NOMO-1 (cell line): ENCODE measurements at regions not wholly inside any gene's neighbourhood (a gene's known extent, or its start where the extent isn't known, plus 50 kb on each side); places are given as distances from the start of the nearest gene placed in this dataset.

Source experiments
- DNase-seq, 2 experiments: peaks; one replicate each; lab custom pipeline; 2025; ENCODE audit not compliant: unreplicated experiment in 2 of 2; lab: John Stamatoyannopoulos, UW

- DNase-seq, result no peak
These were observed 339.2 kb upstream of the DCBLD2 start for GRCh38 chr3:99240700-99241099.

- no peak for DNase-seq
These were observed 335.1 kb upstream of the DCBLD2 start for GRCh38 chr3:99236576-99236975.

GRCh38 chr3:99232696-99233095 is 331.2 kb upstream of the DCBLD2 start:
- DNase-seq, result no peak

GRCh38 chr3:99218468-99218867 is 317.0 kb upstream of the DCBLD2 start:
- DNase-seq, result no peak

GRCh38 chr3:99212969-99213368 is 311.5 kb upstream of the DCBLD2 start:
- no peak for DNase-seq

- no peak for DNase-seq
These were observed 309.8 kb upstream of the DCBLD2 start for GRCh38 chr3:99211309-99211708.

- DNase-seq, result no peak
These were observed 297.5 kb upstream of the DCBLD2 start for GRCh38 chr3:99199021-99199420.

- no peak for DNase-seq
These were observed 289.7 kb upstream of the DCBLD2 start for GRCh38 chr3:99191186-99191585.

- no peak for DNase-seq
These were observed 287.4 kb upstream of the DCBLD2 start for GRCh38 chr3:99188936-99189335.

- DNase-seq, result no peak
These were observed 284.5 kb upstream of the DCBLD2 start for GRCh38 chr3:99186016-99186415.

GRCh38 chr3:99176169-99176964 is 274.9 kb upstream of the DCBLD2 start:
- no peak for DNase-seq

- DNase-seq, result no peak
These were observed 273.8 kb upstream of the DCBLD2 start for GRCh38 chr3:99175276-99175812.

GRCh38 chr3:99172736-99173657 is 271.5 kb upstream of the DCBLD2 start:
- peak; percentile 19 to 27 for DNase-seq

GRCh38 chr3:99171800-99172199 is 270.3 kb upstream of the DCBLD2 start:
- no peak for DNase-seq

- no peak for DNase-seq
These were observed 269.5 kb upstream of the DCBLD2 start for GRCh38 chr3:99170867-99171517.

GRCh38 chr3:99167071-99167470 is 265.6 kb upstream of the DCBLD2 start:
- DNase-seq, result no peak

- DNase-seq, result no peak
These were observed 261.8 kb upstream of the DCBLD2 start for GRCh38 chr3:99163314-99163713.

GRCh38 chr3:99159220-99159762 is 257.8 kb upstream of the DCBLD2 start:
- no peak for DNase-seq

- no peak for DNase-seq
These were observed 243.5 kb upstream of the DCBLD2 start for GRCh38 chr3:99145031-99145430.

- no peak for DNase-seq
These were observed 242.0 kb upstream of the DCBLD2 start for GRCh38 chr3:99143493-99143892.

GRCh38 chr3:99134986-99135385 is 233.5 kb upstream of the DCBLD2 start:
- DNase-seq, result no peak
